SK-N-SH (cell line): ENCODE measurements at regions not wholly inside any gene's neighbourhood (a gene's known extent, or its start where the extent isn't known, plus 50 kb on each side); places are given as distances from the start of the nearest gene placed in this dataset.
A peak's percentile ranks its signal among the peaks of the same experiment; 100 is the strongest.

Experiments
- CTCF ChIA-PET: fragments of 300-600, 350-600 bp; formaldehyde crosslinking; extraction: SDS; loops from one replicate; lab custom pipeline; 2021; lab: Yijun Ruan, JAX
- POLR2A ChIA-PET: fragments of 350-600 bp; sonication (Branson Sonifier 250); formaldehyde crosslinking; extraction: SDS; loops from one replicate; lab custom pipeline; 2020; ENCODE audit warnings: antibody characterized with exemption, inconsistent platforms; lab: Yijun Ruan, JAX
- DNase-seq: peaks from one replicate; pipeline ENCODE4 v3.0.0; 2012
- H2AFZ ChIP-seq: fragments of 200-600 bp; sonication (generic); 2 replicates; pipeline ENCODE4 v1.8.1; 2016; ENCODE audit warnings: antibody characterized with exemption, mild to moderate bottlenecking, low read depth
- H3F3A ChIP-seq: fragments of 200-600 bp; sonication (generic); replicated peaks from 2 replicates; pipeline ENCODE3; 2016; ENCODE audit warnings: antibody characterized with exemption, mild to moderate bottlenecking; ENCODE audit not compliant: insufficient read depth
- H3K27ac ChIP-seq, 2 experiments: fragments of 200-500 bp in 1 of 2; fragments of 200-600 bp in 1 of 2; sonication (Bioruptor generic) in 1 of 2; sonication (generic), shearing (Covaris generic) in 1 of 2; 2 replicates each; pipeline versions ENCODE4 v1.5.1 to v1.6.1; 2014 to 2016; ENCODE audit warnings: low read depth in 2 of 2, inconsistent platforms in 1 of 2, low read length in 1 of 2, mild to moderate bottlenecking in 1 of 2, mixed read lengths in 1 of 2
- H3K27me3 ChIP-seq: fragments of 200-600 bp; sonication (generic), shearing (Covaris generic); 2 replicates; pipeline ENCODE4 v1.6.1; 2016; ENCODE audit warnings: mixed run types; ENCODE audit not compliant: insufficient read depth
- H3K36me3 ChIP-seq, 2 experiments: fragments of 200-500 bp in 1 of 2; fragments of 200-600 bp in 1 of 2; sonication (Bioruptor generic) in 1 of 2; sonication (generic) in 1 of 2; replicated peaks in 1 of 2; 2 replicates each; pipeline versions ENCODE3 to v1.5.1; 2014 to 2016; ENCODE audit warnings: low read length in 1 of 2, mild to moderate bottlenecking in 1 of 2; ENCODE audit not compliant: insufficient read depth in 2 of 2, control insufficient read depth in 1 of 2
- H3K4me1 ChIP-seq, 2 experiments: fragments of 200-500 bp in 1 of 2; fragments of 200-600 bp in 1 of 2; sonication (Bioruptor generic) in 1 of 2; sonication (generic), shearing (Covaris generic) in 1 of 2; 2 replicates each; pipeline versions ENCODE4 v1.5.1 to v1.6.1; 2014 to 2016; ENCODE audit warnings: low read depth in 1 of 2, low read length in 1 of 2, mixed run types in 1 of 2; ENCODE audit not compliant: insufficient read depth in 2 of 2, control insufficient read depth in 1 of 2
- H3K4me2 ChIP-seq: fragments of 200-600 bp; sonication (generic), shearing (Covaris generic); 2 replicates; pipeline ENCODE4 v1.6.1; 2017; ENCODE audit warnings: mixed run types
- H3K4me3 ChIP-seq, 2 experiments: fragments of 200-500 bp in 1 of 2; fragments of 200-600 bp in 1 of 2; sonication (Bioruptor generic) in 1 of 2; sonication (generic), shearing (Covaris generic) in 1 of 2; 2 replicates each; pipeline versions ENCODE4 v1.5.1 to v1.8.1; 2014 to 2016; ENCODE audit warnings: low read depth in 2 of 2, inconsistent platforms in 1 of 2, low read length in 1 of 2, mild to moderate bottlenecking in 1 of 2, mixed read lengths in 1 of 2, moderate library complexity in 1 of 2
- H3K79me2 ChIP-seq: fragments of 200-600 bp; sonication (generic); 2 replicates; pipeline ENCODE4 v1.8.1; 2017; ENCODE audit warnings: mild to moderate bottlenecking; ENCODE audit not compliant: insufficient read depth
- H3K9ac ChIP-seq: fragments of 200-600 bp; sonication (generic); 2 replicates; pipeline ENCODE4 v1.6.1; 2017; ENCODE audit warnings: mixed run types
- H3K9me2 ChIP-seq: fragments of 200-600 bp; sonication (generic); 2 replicates; pipeline ENCODE4 v1.6.1; 2017; ENCODE audit warnings: mixed run types
- H3K9me3 ChIP-seq: fragments of 200-600 bp; sonication (generic); 2 replicates; pipeline ENCODE4 v1.6.1; 2017; ENCODE audit warnings: mixed run types, mild to moderate bottlenecking, moderate library complexity
- H4K20me1 ChIP-seq: fragments of 200-600 bp; sonication (generic); 2 replicates; pipeline ENCODE4 v1.6.1; 2017; ENCODE audit warnings: mild to moderate bottlenecking, mixed run types; ENCODE audit not compliant: insufficient read depth
- EZH2phosphoT487 ChIP-seq: fragments of 200-600 bp; sonication (generic); IDR thresholded peaks from 2 replicates; pipeline ENCODE4 v1.6.1; 2017; ENCODE audit warnings: low read depth, mixed run types, mild to moderate bottlenecking, antibody characterized with exemption, moderate library complexity, borderline replicate concordance
- GABPA ChIP-seq: IDR thresholded peaks from 2 replicates; pipeline ENCODE4 v1.4.0; 2012; ENCODE audit warnings: low read depth, mild to moderate bottlenecking
- GATA2 ChIP-seq: sonication (generic); formaldehyde crosslinking; IDR thresholded peaks from 2 replicates; pipeline ENCODE4 v1.5.0; 2020; ENCODE audit warnings: mild to moderate bottlenecking, missing genetic modification reagents
- JUND ChIP-seq: IDR thresholded peaks from 2 replicates; pipeline ENCODE4 v1.4.0; 2012
- MAX ChIP-seq: IDR thresholded peaks from 2 replicates; pipeline ENCODE4 v1.4.0; 2012; ENCODE audit warnings: low read depth
- POLR2AphosphoS5 ChIP-seq: IDR thresholded peaks from 2 replicates; pipeline ENCODE4 v1.6.1; 2012; ENCODE audit warnings: low read depth, low read length
- RAD21 ChIP-seq: IDR thresholded peaks from 2 replicates; pipeline ENCODE4 v1.6.1; 2012; ENCODE audit warnings: mild to moderate bottlenecking, low read length
- RCOR1 ChIP-seq: fragments of 150-350 bp; IDR thresholded peaks from 2 replicates; pipeline ENCODE4 v1.6.1; 2017; ENCODE audit warnings: antibody characterized with exemption, low read length
- SMC3 ChIP-seq: IDR thresholded peaks from 2 replicates; pipeline ENCODE4 v1.6.1; 2012; ENCODE audit warnings: low read depth, low read length, improper control_type of control experiment
- TEAD4 ChIP-seq: IDR thresholded peaks from 2 replicates; pipeline ENCODE4 v1.4.0; 2012; ENCODE audit warnings: mild to moderate bottlenecking, borderline replicate concordance; ENCODE audit not compliant: insufficient read depth
- WGBS: methylation state at CpG from one replicate; pipeline ENCODE4 v1.1.6; 2017; ENCODE audit warnings: low lambda C conversion rate; 5-methylcytosine and 5-hydroxymethylcytosine counted together
- TF ChIP-seq, protein P1 (sequence below): fragments of 200-600 bp; sonication (generic); IDR thresholded peaks from 2 replicates; pipeline ENCODE4 v1.6.1; 2017; ENCODE audit warnings: antibody characterized with exemption, mild to moderate bottlenecking, moderate library complexity

DNA sequence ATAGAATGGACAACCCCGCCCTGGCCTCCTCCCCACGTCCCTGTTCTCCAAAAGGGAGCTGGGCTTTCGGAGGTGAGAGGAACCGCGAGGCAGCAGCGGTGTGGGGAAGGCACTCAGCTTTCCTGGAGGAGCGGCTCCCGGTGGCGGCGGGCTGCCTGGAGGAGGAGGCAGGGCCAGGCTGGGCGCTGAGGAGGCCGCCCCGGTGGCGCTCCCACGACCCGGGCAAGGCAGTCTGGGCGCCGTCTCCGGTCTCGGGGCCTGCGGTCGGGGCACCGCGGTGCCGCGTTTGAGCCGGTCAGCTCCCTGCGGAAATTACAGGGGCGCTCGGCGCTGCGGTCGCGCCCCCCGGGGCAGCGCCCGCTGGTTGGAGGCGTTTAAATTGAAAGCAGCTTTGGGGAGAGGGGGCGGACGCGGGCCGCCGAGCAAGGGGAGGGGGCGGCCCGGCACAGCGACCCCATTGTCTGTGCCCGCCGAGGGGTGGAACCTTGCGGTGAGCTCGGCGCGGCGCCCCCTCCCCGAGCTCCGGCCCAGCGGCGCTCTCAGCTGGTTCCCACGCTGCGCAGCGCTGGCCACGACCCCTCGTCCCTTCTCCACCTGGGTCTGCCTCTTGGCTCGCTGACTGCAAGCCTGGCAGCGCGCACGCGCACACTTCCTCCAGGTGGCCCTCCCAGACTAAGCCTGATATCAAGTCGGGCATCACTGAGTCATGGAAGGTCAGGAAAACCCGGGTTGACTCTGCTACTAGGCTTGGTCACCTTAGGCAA lies 58.7 kb upstream of the DLX4 start:
- peaks cover 0 to 3% of the 10 kb centered on the region in 2 experiments; a peak in 1 of 4 replicates for H3K4me1 ChIP-seq
- no peaks in the 10 kb centered on the region for H3K79me2 ChIP-seq
- peaks cover 93% of the 10 kb centered on the region for H3K27me3 ChIP-seq
- H3K4me3 ChIP-seq = peak overlapping the region in 1 of 2 experiments; percentile 15; a peak in 1 of 4 replicates
- no peaks in the 10 kb centered on the region for H3K36me3 ChIP-seq
- H3K9me2 ChIP-seq = no peaks in the 10 kb centered on the region
- DNase-seq = peak; percentile 73
- no peaks in the 10 kb centered on the region for H3K9me3 ChIP-seq
- H3K27ac ChIP-seq = no peak overlapping the region
- 0 out of 2 replicates have a peak, but pooled peaks have one; percentile 9 for TF ChIP-seq GATA2 (CRISPR knock-in tag)
- TF ChIP-seq, protein P1, sequence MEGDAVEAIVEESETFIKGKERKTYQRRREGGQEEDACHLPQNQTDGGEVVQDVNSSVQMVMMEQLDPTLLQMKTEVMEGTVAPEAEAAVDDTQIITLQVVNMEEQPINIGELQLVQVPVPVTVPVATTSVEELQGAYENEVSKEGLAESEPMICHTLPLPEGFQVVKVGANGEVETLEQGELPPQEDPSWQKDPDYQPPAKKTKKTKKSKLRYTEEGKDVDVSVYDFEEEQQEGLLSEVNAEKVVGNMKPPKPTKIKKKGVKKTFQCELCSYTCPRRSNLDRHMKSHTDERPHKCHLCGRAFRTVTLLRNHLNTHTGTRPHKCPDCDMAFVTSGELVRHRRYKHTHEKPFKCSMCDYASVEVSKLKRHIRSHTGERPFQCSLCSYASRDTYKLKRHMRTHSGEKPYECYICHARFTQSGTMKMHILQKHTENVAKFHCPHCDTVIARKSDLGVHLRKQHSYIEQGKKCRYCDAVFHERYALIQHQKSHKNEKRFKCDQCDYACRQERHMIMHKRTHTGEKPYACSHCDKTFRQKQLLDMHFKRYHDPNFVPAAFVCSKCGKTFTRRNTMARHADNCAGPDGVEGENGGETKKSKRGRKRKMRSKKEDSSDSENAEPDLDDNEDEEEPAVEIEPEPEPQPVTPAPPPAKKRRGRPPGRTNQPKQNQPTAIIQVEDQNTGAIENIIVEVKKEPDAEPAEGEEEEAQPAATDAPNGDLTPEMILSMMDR = no peak
- TF ChIP-seq EZH2phosphoT487 = 0 out of 2 replicates have a peak, but pooled peaks have one; percentile 3
- TF ChIP-seq, all 33 proteins: peak for 2
- POLR2A ChIA-PET = interaction anchor here (0.7 kb wide), 1 partner anchor 115 kb away, joined by 4 read pairs; no protein-coding TSS in a partner anchor
- WGBS = 2% methylated on average over 22 of the region's 69 CpGs
- H3K9ac ChIP-seq = no peak overlapping the region
- H3K4me2 ChIP-seq = peak overlapping the region; percentile 51; the same call in 1 of the 2 replicates
- H4K20me1 ChIP-seq = peaks cover 3% of the 10 kb centered on the region; the same call in 1 of the 2 replicates
- no peaks in the 10 kb centered on the region for H3F3A ChIP-seq
- CTCF ChIA-PET = interaction anchor here (1.0 to 7.1 kb wide), 17 partner anchors 10 to 343 kb away, joined by 3 to 83 read pairs (median 4); partner anchors contain the start of gene DLX3
- H2AFZ ChIP-seq = no peak overlapping the region

GRCh38 chr17:49910858-49911204 lies 58.2 kb upstream of the DLX4 start:
- Histone ChIP-seq H3K79me2 (no peaks in the 10 kb centered on the region), H3K9me3 (no peaks in the 10 kb centered on the region), H4K20me1 (peaks cover 3% of the 10 kb centered on the region; the same call in 1 of the 2 replicates), H2AFZ (no peak overlapping the region), H3K36me3 (no peaks in the 10 kb centered on the region), H3K4me2 (no peak overlapping the region), H3K4me1 (peaks cover 0 to 3% of the 10 kb centered on the region in 2 experiments; a peak in 1 of 4 replicates), H3K4me3 (no peak overlapping the region), H3K9me2 (no peaks in the 10 kb centered on the region), H3F3A (no peaks in the 10 kb centered on the region), H3K27ac (no peak overlapping the region), H3K9ac (no peak overlapping the region), H3K27me3 (peaks cover 93% of the 10 kb centered on the region)
- no peak for TF ChIP-seq RCOR1
- TF ChIP-seq EZH2phosphoT487 = 0 out of 2 replicates have a peak, but pooled peaks have one; percentile 11
- ChIA-PET POLR2A (no interaction called here), CTCF (interaction anchor here (1.1 to 7.1 kb wide), 12 partner anchors 11 to 343 kb away, joined by 3 to 83 read pairs (median 5); no protein-coding TSS in a partner anchor)
- DNase-seq = no peak
- WGBS = 59% methylated on average over 7 of the region's 7 CpGs

DNA sequence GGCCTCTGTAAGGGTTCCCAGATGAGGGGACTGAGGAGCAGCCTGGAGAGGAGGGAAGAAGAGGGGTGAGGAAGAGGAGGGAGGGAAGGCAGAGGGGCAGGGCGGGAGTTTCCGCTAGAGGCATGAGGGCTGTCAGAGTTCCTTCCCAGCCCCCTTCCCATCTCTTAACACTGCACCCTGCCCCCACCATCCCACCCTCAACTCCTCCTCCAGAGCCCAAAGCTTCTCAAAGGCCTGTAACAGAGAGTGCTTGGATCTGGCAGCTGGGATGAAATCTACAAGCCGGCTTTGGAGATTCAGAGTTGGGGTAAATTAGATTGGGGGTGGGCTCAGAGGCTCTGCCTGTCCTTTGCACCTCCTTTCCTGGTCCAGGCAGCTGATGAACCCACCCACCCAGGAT lies 57.3 kb upstream of the DLX4 start:
- Histone ChIP-seq H3K9me3 (no peaks in the 10 kb centered on the region), H4K20me1 (peaks cover 3% of the 10 kb centered on the region; the same call in 1 of the 2 replicates), H3K27ac (no peak overlapping the region), H3K4me2 (no peak overlapping the region), H3K4me1 (peaks cover 0 to 3% of the 10 kb centered on the region in 2 experiments; a peak in 1 of 4 replicates), H3F3A (no peaks in the 10 kb centered on the region), H3K79me2 (no peaks in the 10 kb centered on the region), H3K36me3 (no peaks in the 10 kb centered on the region), H3K27me3 (peaks cover 95% of the 10 kb centered on the region), H2AFZ (no peak overlapping the region), H3K9ac (no peak overlapping the region), H3K4me3 (no peak overlapping the region), H3K9me2 (no peaks in the 10 kb centered on the region)
- ChIA-PET POLR2A (no interaction called here), CTCF (interaction anchor here (0.9 to 7.1 kb wide), 9 partner anchors 12 to 86 kb away, joined by 3 to 83 read pairs (median 22); no protein-coding TSS in a partner anchor)
- TF ChIP-seq SMC3 (no peak), MAX (no peak), RCOR1 (no peak), JUND (no peak), GABPA (no peak), GATA2 (CRISPR knock-in tag) (no peak), POLR2AphosphoS5 (no peak), TEAD4 (no peak), RAD21 (no peak)
- 83% methylated on average over 3 of the region's 3 CpGs for WGBS
- no peak for DNase-seq
